A549 (cell line): ENCODE measurements at regions not wholly inside any gene's neighbourhood (a gene's known extent, or its start where the extent isn't known, plus 50 kb on each side); places are given as distances from the start of the nearest gene placed in this dataset.

Experiments
- ATAC-seq, 2 experiments: fragments of 200-7000 bp in 1 of 2; fragments of >200 bp in 1 of 2; cut with Nextera tagmentation in 1 of 2; cut with Tn5 transposase in 1 of 2; 3 replicates each; pipeline versions ENCODE4 v1.8.0 to v1.9.1; 2018 to 2020; ENCODE audit warnings: mild to moderate bottlenecking in 1 of 2, moderate library complexity in 1 of 2
- CTCF ChIA-PET: fragments of 300-600 bp; sonication (Branson Sonifier 250); formaldehyde crosslinking; extraction: SDS; loops from one replicate; lab custom pipeline; 2021; ENCODE audit warnings: antibody characterized with exemption, inconsistent platforms; lab: Yijun Ruan, JAX
- POLR2A ChIA-PET: fragments of 350-600 bp; formaldehyde crosslinking; extraction: SDS; loops from one replicate; lab custom pipeline; 2021; ENCODE audit warnings: antibody characterized with exemption, inconsistent platforms; lab: Yijun Ruan, JAX
- DNase-seq, 2 experiments: peaks; one replicate each; pipeline versions ENCODE4 v3.0.0 to v3.0.0-alpha.2; 2011 to 2016; ENCODE audit warnings: low read depth in 1 of 2, low spot score in 1 of 2
- FAIRE-seq: peaks from 2 replicates; lab custom pipeline; 2011; peaks lifted over from hg19 to GRCh38; lab: Jason Lieb, UNC
- H3K27ac ChIP-seq, 2 experiments: fragments of >200 bp; sonication (Bioruptor Twin); formaldehyde crosslinking; 3 replicates each; pipeline ENCODE4 v1.5.1; 2016 to 2017
- H3K4me1 ChIP-seq: fragments of >200 bp; sonication (Bioruptor Twin); formaldehyde crosslinking; 3 replicates; pipeline ENCODE4 v1.6.1; 2016
- H3K4me2 ChIP-seq: fragments of >200 bp; sonication (Bioruptor Twin); formaldehyde crosslinking; 3 replicates; pipeline ENCODE4 v1.6.1; 2016
- H3K4me3 ChIP-seq: fragments of >200 bp; sonication (Bioruptor Twin); formaldehyde crosslinking; 3 replicates; pipeline ENCODE4 v1.5.1; 2016
- H3K9me3 ChIP-seq: fragments of >200 bp; sonication (Bioruptor Twin); formaldehyde crosslinking; 3 replicates; pipeline ENCODE4 v1.6.1; 2016
- BHLHE40 ChIP-seq: IDR thresholded peaks from 2 replicates; pipeline ENCODE4 v1.6.1; 2012; ENCODE audit warnings: low read depth, low read length, inconsistent platforms
- CBX2 ChIP-seq: fragments of 200-600 bp; sonication (generic); IDR thresholded peaks from 2 replicates; pipeline ENCODE4 v1.6.1; 2016; ENCODE audit warnings: low read depth, mild to moderate bottlenecking, borderline replicate concordance
- CBX8 ChIP-seq: fragments of 200-600 bp; sonication (generic); IDR thresholded peaks from 2 replicates; pipeline ENCODE4 v1.6.1; 2016
- E2F6 ChIP-seq: IDR thresholded peaks from 2 replicates; pipeline ENCODE4 v1.6.1; 2012; ENCODE audit warnings: low read depth, borderline replicate concordance
- EHMT2 ChIP-seq: fragments of 200-600 bp; sonication (generic); IDR thresholded peaks from 2 replicates; pipeline ENCODE4 v1.6.1; 2016; ENCODE audit warnings: antibody characterized with exemption, low read depth, mild to moderate bottlenecking, moderate library complexity
- FOSB ChIP-seq: fragments of 250-450 bp; sonication (Bioruptor Pico); IDR thresholded peaks from 2 replicates; pipeline ENCODE4 v1.5.0; 2020; ENCODE audit warnings: mild to moderate bottlenecking, moderate library complexity
- FOSL2 ChIP-seq, 2 experiments: fragments of 450-650 bp in 1 of 2; fragments of >200 bp in 1 of 2; sonication (Bioruptor Twin) in 1 of 2; formaldehyde crosslinking; IDR thresholded peaks; 2 replicates each; pipeline versions ENCODE4 v1.5.0 to v1.6.1; 2016 to 2020; ENCODE audit warnings: mild to moderate bottlenecking in 1 of 2, moderate library complexity in 1 of 2
- FOXS1 ChIP-seq: fragments of 250-450 bp; sonication (Bioruptor Pico); IDR thresholded peaks from 2 replicates; pipeline ENCODE4 v1.5.0; 2020; ENCODE audit warnings: mild to moderate bottlenecking, moderate library complexity
- GATA3 ChIP-seq: IDR thresholded peaks from 2 replicates; pipeline ENCODE4 v1.6.1; 2012; ENCODE audit warnings: borderline replicate concordance
- HMGXB4 ChIP-seq: fragments of 250-450 bp; sonication (Bioruptor Pico); IDR thresholded peaks from 2 replicates; pipeline ENCODE4 v1.5.0; 2021; ENCODE audit warnings: mild to moderate bottlenecking, moderate library complexity, borderline replicate concordance
- HOXB5 ChIP-seq: fragments of 250-450 bp; sonication (Bioruptor Pico); IDR thresholded peaks from 2 replicates; pipeline ENCODE4 v1.5.0; 2020; ENCODE audit warnings: mild to moderate bottlenecking, moderate library complexity
- JUNB ChIP-seq: fragments of >200 bp; sonication (Bioruptor Twin); formaldehyde crosslinking; IDR thresholded peaks from 2 replicates; pipeline ENCODE4 v1.6.1; 2016
- KDM1A ChIP-seq: fragments of 200-600 bp; sonication (generic); IDR thresholded peaks from 2 replicates; pipeline ENCODE4 v1.6.1; 2016; ENCODE audit warnings: low read depth, mild to moderate bottlenecking
- MAX ChIP-seq: IDR thresholded peaks from 2 replicates; pipeline ENCODE4 v1.6.1; 2012
- PHF8 ChIP-seq: fragments of 200-600 bp; sonication (generic); IDR thresholded peaks from 2 replicates; pipeline ENCODE4 v1.6.1; 2016; ENCODE audit warnings: low read depth, mild to moderate bottlenecking, antibody characterized with exemption, moderate library complexity, borderline replicate concordance
- RCOR1 ChIP-seq: fragments of 150-350 bp; IDR thresholded peaks from 2 replicates; pipeline ENCODE4 v1.6.1; 2014; ENCODE audit warnings: antibody characterized with exemption, low read length, low read depth
- REST ChIP-seq: fragments of 200-600 bp; sonication (generic); IDR thresholded peaks from 2 replicates; pipeline ENCODE4 v1.6.1; 2016; ENCODE audit warnings: antibody characterized with exemption, mild to moderate bottlenecking, moderate library complexity
- RFX5 ChIP-seq: fragments of 450-650 bp; IDR thresholded peaks from 2 replicates; pipeline ENCODE4 v1.7.1; 2014; ENCODE audit warnings: antibody characterized with exemption, mild to moderate bottlenecking, moderate library complexity
- USF2 ChIP-seq: fragments of 450-650 bp; IDR thresholded peaks from 2 replicates; pipeline ENCODE4 v1.6.1; 2014; ENCODE audit warnings: antibody characterized with exemption
- ZSCAN20 ChIP-seq: fragments of 250-450 bp; sonication (Bioruptor Pico); IDR thresholded peaks from 2 replicates; pipeline ENCODE4 v1.8.0; 2022; ENCODE audit warnings: mild to moderate bottlenecking, moderate library complexity
- WGBS: methylation state at CpG from one replicate; pipeline ENCODE4 v1.1.6; 2017; ENCODE audit errors: missing lambda C conversion rate; 5-methylcytosine and 5-hydroxymethylcytosine counted together

GRCh38 chr2:16161768-16162490 is 221.6 kb downstream of the MYCN start:
- H3K27ac ChIP-seq = no peak overlapping the region
- ATAC-seq = no peak
- no peak overlapping the region for H3K4me3 ChIP-seq
- TF ChIP-seq RCOR1 (no peak), BHLHE40 (no peak), CBX2 (no peak), REST (no peak), MAX (no peak), GATA3 (no peak)
- H3K4me1 ChIP-seq = no peaks in the 10 kb centered on the region
- no peak for DNase-seq
- H3K9me3 ChIP-seq = no peaks in the 10 kb centered on the region
- ChIA-PET CTCF (no interaction called here), POLR2A (no interaction called here)
- FAIRE-seq = no peak
- 4% methylated on average over 5 of the region's 5 CpGs for WGBS
- H3K4me2 ChIP-seq = no peak overlapping the region

- FAIRE-seq (no peak), DNase-seq (no peak), ATAC-seq (no peak)
- ChIA-PET POLR2A (no interaction called here), CTCF (no interaction called here)
- H3K4me3 ChIP-seq = no peak overlapping the region
- H3K27ac ChIP-seq = no peak overlapping the region
- no peaks in the 10 kb centered on the region for H3K4me1 ChIP-seq
- WGBS = 3% methylated on average over 2 of the region's 2 CpGs
- H3K9me3 ChIP-seq = no peaks in the 10 kb centered on the region
- H3K4me2 ChIP-seq = no peak overlapping the region
- TF ChIP-seq ZSCAN20 (no peak), FOSB (CRISPR knock-in tag) (no peak), EHMT2 (no peak), PHF8 (no peak), KDM1A (no peak), FOXS1 (CRISPR knock-in tag) (no peak), FOSL2 (IDR thresholded peaks at IDR 0.05) (no peak), FOSL2 (CRISPR knock-in tag; IDR thresholded peaks at IDR 0.05) (no peak), E2F6 (no peak), REST (no peak), CBX2 (no peak), USF2 (no peak), HOXB5 (CRISPR knock-in tag) (no peak), RCOR1 (no peak), RFX5 (no peak), CBX8 (no peak), HMGXB4 (CRISPR knock-in tag) (no peak), JUNB (no peak)
Observed at GRCh38 chr2:16161085-16161565, 220.8 kb downstream of the MYCN start.
